A673 (cell line): ENCODE measurements at regions not wholly inside any gene's neighbourhood (a gene's known extent, or its start where the extent isn't known, plus 50 kb on each side); places are given as distances from the start of the nearest gene placed in this dataset.

Source experiments
- CTCF ChIP-seq: fragments of 300-800, 200-600 bp; sonication (generic); conservative IDR thresholded peaks from 2 replicates; pipeline ENCODE4 v1.5.1; 2017; ENCODE audit warnings: low read depth, mild to moderate bottlenecking, antibody characterized with exemption, low read length, moderate library complexity, mixed read lengths
- EZH2 ChIP-seq: fragments of 200-600 bp; sonication (generic); IDR thresholded peaks from 2 replicates; pipeline ENCODE4 v1.6.1; 2017; ENCODE audit warnings: borderline replicate concordance, low read depth, mild to moderate bottlenecking, mixed read lengths, antibody characterized with exemption, low read length; ENCODE audit not compliant: poor library complexity, severe bottlenecking

- TF ChIP-seq EZH2 = no peak
- TF ChIP-seq CTCF = no peak
These were observed 76.2 kb upstream of the CHRDL1 start for GRCh38 chrX:110871839-110872238.
